ENCODE measurements at regions not wholly inside any gene's neighbourhood (a gene's known extent, or its start where the extent isn't known, plus 50 kb on each side); places are given as distances from the start of the nearest gene placed in this dataset.

GRCh38 chr15:38090223-38090622, 155.8 kb downstream of the TMCO5A start:
- Histone ChIP-seq H3K27me3 (ENCODE audit: control insufficient read depth in 2 of 2, insufficient read depth in 2 of 2, low read length in 2 of 2) (no peaks in the 10 kb centered on the region), H3K4me1 (ENCODE audit: control insufficient read depth, extremely low read depth, insufficient read depth, low read length) (peaks cover 9% of the 10 kb centered on the region), H3K27ac (ENCODE audit: insufficient read depth, low read depth, low read length) (no peak overlapping the region), H3K4me2 (ENCODE audit: insufficient read depth, low read length) (no peak overlapping the region), H3K9me1 (replicated peaks; ENCODE audit: control insufficient read depth, extremely low read depth, insufficient read depth, low read length) (no peaks in the 10 kb centered on the region), H2AFZ (ENCODE audit: low read depth, low read length) (no peak overlapping the region), H3K4me3 (replicated peaks in 1 of 3; ENCODE audit: insufficient read depth in 1 of 3, low read depth in 1 of 3, low read length in 3 of 3) (no peak overlapping the region), H3K9ac (replicated peaks; ENCODE audit: extremely low read depth, insufficient read depth, low read length) (no peak overlapping the region), H3K79me2 (ENCODE audit: control insufficient read depth, insufficient read depth, low read length) (no peaks in the 10 kb centered on the region), H3K36me3 (ENCODE audit: control insufficient read depth in 2 of 2, extremely low read depth in 1 of 2, insufficient read depth in 2 of 2, low read length in 2 of 2) (no peaks in the 10 kb centered on the region), H4K20me1 (replicated peaks; ENCODE audit: control insufficient read depth, extremely low read depth, insufficient read depth, low read length) (no peaks in the 10 kb centered on the region), H3K9me3 (replicated peaks; ENCODE audit: control insufficient read depth, insufficient read depth, low read length) (no peaks in the 10 kb centered on the region)
- no TSS peak for BruUV-seq (replicated peaks)
- POLR2A ChIA-PET: no interaction called here
- FAIRE-seq (no peak), DNase-seq (ENCODE audit: low read depth, low spot score) (no peak)
- dilution Hi-C loops (cut with MboI; ENCODE audit: extremely low pct_ligation_motif_present, low sequenced_read_pairs): no loop called here
- CTCF ChIA-PET: no interaction called here
- intact Hi-C loops (cut with micrococcal nuclease): no loop called here
- TF ChIP-seq CTCF (IDR thresholded peaks at IDR 0.05; ENCODE audit: extremely low read depth in 1 of 2, insufficient read depth in 1 of 2, low read depth in 1 of 2, low read length in 2 of 2) (no peak), POLR2A (IDR thresholded peaks at IDR 0.05; ENCODE audit: low read depth, low read length) (no peak), GATA2 (IDR thresholded peaks at IDR 0.05; ENCODE audit: insufficient read depth, insufficient read length, low read depth, low read length) (no peak), EZH2 (IDR thresholded peaks at IDR 0.05; ENCODE audit: borderline replicate concordance, low read depth, low read length, severe bottlenecking) (no peak), POLR2AphosphoS5 (IDR thresholded peaks at IDR 0.05; ENCODE audit: insufficient read depth, low read depth, low read length) (no peak), JUN (IDR thresholded peaks at IDR 0.05; ENCODE audit: borderline replicate concordance, insufficient read depth, insufficient read length, low read depth) (no peak), FOS (IDR thresholded peaks at IDR 0.05; ENCODE audit: borderline replicate concordance, insufficient read depth, low read length) (no peak), MAX (IDR thresholded peaks at IDR 0.05; ENCODE audit: insufficient read depth, insufficient read length) (no peak)

Measured in endothelial cell of umbilical vein (primary cell).